WTC11 (cell line): ENCODE measurements at regions not wholly inside any gene's neighbourhood (a gene's known extent, or its start where the extent isn't known, plus 50 kb on each side); places are given as distances from the start of the nearest gene placed in this dataset.

Source experiments
- ATAC-seq: fragments of 200-7000 bp; cut with Tn5 transposase; 2 replicates; pipeline ENCODE4 v1.10.0; 2021; ENCODE audit warnings: mild to moderate bottlenecking, moderate library complexity
- CTCF ChIA-PET: fragments of 300-600 bp; sonication (Branson Sonifier 250); formaldehyde crosslinking; loops from one replicate; lab custom pipeline; 2021; ENCODE audit warnings: antibody characterized with exemption; lab: Charles Lee
- POLR2A ChIA-PET: fragments of 350-600 bp; sonication (Branson Sonifier 250); formaldehyde crosslinking; loops from one replicate; lab custom pipeline; 2021; ENCODE audit warnings: antibody characterized with exemption; lab: Charles Lee
- DNase-seq: peaks from one replicate; pipeline ENCODE4 v3.0.0; 2021; ENCODE audit warnings: low spot score
- H3K27ac Mint-ChIP-seq: 2 replicates; pipeline ENCODE4 v1.8.0; 2021; ENCODE audit warnings: mixed read lengths
- H3K27me3 Mint-ChIP-seq: 2 replicates; pipeline ENCODE4 v1.8.0; 2021; ENCODE audit warnings: low read depth, mild to moderate bottlenecking, moderate library complexity, mixed read lengths
- H3K36me3 Mint-ChIP-seq: 2 replicates; pipeline ENCODE4 v1.8.0; 2021; ENCODE audit warnings: mixed read lengths
- H3K4me1 Mint-ChIP-seq: 2 replicates; pipeline ENCODE4 v1.8.0; 2022; ENCODE audit warnings: mixed read lengths
- H3K4me3 Mint-ChIP-seq: 2 replicates; pipeline ENCODE4 v1.8.0; 2021; ENCODE audit warnings: mild to moderate bottlenecking, moderate library complexity, mixed read lengths
- H3K9me3 Mint-ChIP-seq: 2 replicates; pipeline ENCODE4 v1.8.0; 2021; ENCODE audit warnings: mixed read lengths
- AFF4 ChIP-seq: sonication (generic); formaldehyde crosslinking; IDR thresholded peaks from 2 replicates; pipeline ENCODE4 v1.8.1; 2023; ENCODE audit warnings: mild to moderate bottlenecking, missing genetic modification reagents, borderline replicate concordance
- CBFB ChIP-seq: sonication (generic); formaldehyde crosslinking; IDR thresholded peaks from 2 replicates; pipeline ENCODE4 v1.8.1; 2022; ENCODE audit warnings: mild to moderate bottlenecking, low read depth, missing genetic modification reagents
- CREB1 ChIP-seq: sonication (generic); formaldehyde crosslinking; IDR thresholded peaks from 2 replicates; pipeline ENCODE4 v1.8.0; 2023; ENCODE audit warnings: mild to moderate bottlenecking, missing genetic modification reagents
- CREM ChIP-seq: sonication (generic); formaldehyde crosslinking; IDR thresholded peaks from 2 replicates; pipeline ENCODE4 v1.8.1; 2022; ENCODE audit warnings: mild to moderate bottlenecking, missing genetic modification reagents, moderate library complexity
- E2F4 ChIP-seq: sonication (generic); formaldehyde crosslinking; IDR thresholded peaks from 2 replicates; pipeline ENCODE4 v1.8.1; 2022; ENCODE audit warnings: low read depth, mild to moderate bottlenecking, moderate library complexity, missing genetic modification reagents, borderline replicate concordance
- FOXJ3 ChIP-seq: sonication (generic); formaldehyde crosslinking; IDR thresholded peaks from 2 replicates; pipeline ENCODE4 v1.9.0; 2021; ENCODE audit warnings: missing genetic modification reagents, mild to moderate bottlenecking, borderline replicate concordance
- HMGXB4 ChIP-seq: sonication (generic); formaldehyde crosslinking; IDR thresholded peaks from 2 replicates; pipeline ENCODE4 v1.8.1; 2023; ENCODE audit warnings: mild to moderate bottlenecking, moderate library complexity, missing genetic modification reagents
- IRF2 ChIP-seq: sonication (generic); formaldehyde crosslinking; IDR thresholded peaks from 2 replicates; pipeline ENCODE4 v1.8.0; 2022; ENCODE audit warnings: low read depth, missing genetic modification reagents, borderline replicate concordance
- JUN ChIP-seq: sonication (generic); formaldehyde crosslinking; IDR thresholded peaks from 2 replicates; pipeline ENCODE4 v1.8.0; 2023; ENCODE audit warnings: mild to moderate bottlenecking, missing genetic modification reagents
- KAT7 ChIP-seq: sonication (generic); formaldehyde crosslinking; IDR thresholded peaks from 2 replicates; pipeline ENCODE4 v1.8.1; 2023; ENCODE audit warnings: missing genetic modification reagents, mild to moderate bottlenecking, borderline replicate concordance
- MLX ChIP-seq: sonication (generic); formaldehyde crosslinking; IDR thresholded peaks from 2 replicates; pipeline ENCODE4 v1.8.1; 2023; ENCODE audit warnings: mild to moderate bottlenecking, missing genetic modification reagents, moderate library complexity
- NR2C2 ChIP-seq: sonication (generic); formaldehyde crosslinking; IDR thresholded peaks from 2 replicates; pipeline ENCODE4 v1.8.0; 2022; ENCODE audit warnings: mild to moderate bottlenecking, missing genetic modification reagents
- NR3C1 ChIP-seq: sonication (generic); formaldehyde crosslinking; conservative IDR thresholded peaks from 2 replicates; pipeline ENCODE4 v1.8.1; 2023; ENCODE audit warnings: low read depth, mild to moderate bottlenecking, missing genetic modification reagents
- OVOL2 ChIP-seq: fragments of 250-450 bp; sonication (Bioruptor Pico); IDR thresholded peaks from 2 replicates; pipeline ENCODE4 v1.9.0; 2021; ENCODE audit warnings: mild to moderate bottlenecking, borderline replicate concordance
- STAT6 ChIP-seq: sonication (generic); formaldehyde crosslinking; conservative IDR thresholded peaks from 2 replicates; pipeline ENCODE4 v1.8.1; 2023; ENCODE audit warnings: mild to moderate bottlenecking, low read depth, missing genetic modification reagents, moderate library complexity
- TEAD4 ChIP-seq: sonication (generic); formaldehyde crosslinking; IDR thresholded peaks from 2 replicates; pipeline ENCODE4 v1.8.0; 2022; ENCODE audit warnings: mild to moderate bottlenecking, missing genetic modification reagents
- ZBTB21 ChIP-seq: sonication (generic); formaldehyde crosslinking; IDR thresholded peaks from 2 replicates; pipeline ENCODE4 v1.8.1; 2023; ENCODE audit warnings: mild to moderate bottlenecking, missing genetic modification reagents, borderline replicate concordance
- ZBTB43 ChIP-seq: sonication (generic); formaldehyde crosslinking; IDR thresholded peaks from 2 replicates; pipeline ENCODE4 v1.8.1; 2023; ENCODE audit warnings: mild to moderate bottlenecking, missing genetic modification reagents
- ZMAT4 ChIP-seq: fragments of 250-450 bp; sonication (Bioruptor Pico); IDR thresholded peaks from 2 replicates; pipeline ENCODE4 v1.9.0; 2021; ENCODE audit warnings: mild to moderate bottlenecking
- ZNF121 ChIP-seq: sonication (generic); formaldehyde crosslinking; IDR thresholded peaks from 2 replicates; pipeline ENCODE4 v1.8.0; 2023; ENCODE audit warnings: missing genetic modification reagents
- ZNF425 ChIP-seq: fragments of 250-450 bp; sonication (Bioruptor Pico); conservative IDR thresholded peaks from 2 replicates; pipeline ENCODE4 v1.9.0; 2021; ENCODE audit warnings: mild to moderate bottlenecking

- TF ChIP-seq IRF2 (no peak), ZBTB21 (CRISPR knock-in tag) (no peak), FOXJ3 (CRISPR knock-in tag) (no peak), NR3C1 (CRISPR knock-in tag) (no peak), KAT7 (no peak), E2F4 (CRISPR knock-in tag) (no peak), TEAD4 (CRISPR knock-in tag) (no peak), NR2C2 (CRISPR knock-in tag) (no peak)
Observed at GRCh38 chr5:26192486-26192885, 845.9 kb downstream of the CDH9 start (continued).

- POLR2A ChIA-PET = no interaction called here
- CTCF ChIA-PET = no interaction called here
- no peak for DNase-seq
- Mint-ChIP-seq H3K27me3 (no peaks in the 10 kb centered on the region; the same call in 1 of the 2 replicates), H3K4me3 (no peak overlapping the region), H3K9me3 (peaks cover 10% of the 10 kb centered on the region), H3K36me3 (peaks cover 1% of the 10 kb centered on the region; the same call in 1 of the 2 replicates), H3K4me1 (no peaks in the 10 kb centered on the region), H3K27ac (no peak overlapping the region)
- ATAC-seq = no peak
- TF ChIP-seq AFF4 (CRISPR knock-in tag) (no peak), JUN (no peak), CBFB (no peak), OVOL2 (no peak), STAT6 (no peak), CREM (CRISPR knock-in tag) (no peak), ZMAT4 (CRISPR knock-in tag) (no peak), ZBTB43 (CRISPR knock-in tag) (no peak), MLX (CRISPR knock-in tag) (no peak), ZBTB21 (CRISPR knock-in tag) (no peak), ZNF121 (CRISPR knock-in tag) (no peak), ZNF425 (no peak), CREB1 (CRISPR knock-in tag) (no peak), HMGXB4 (CRISPR knock-in tag) (no peak)
Observed at GRCh38 chr5:26181582-26181981, 856.8 kb downstream of the CDH9 start.
